ENCODE measurements at regions not wholly inside any gene's neighbourhood (a gene's known extent, or its start where the extent isn't known, plus 50 kb on each side); places are given as distances from the start of the nearest gene placed in this dataset.

DNA sequence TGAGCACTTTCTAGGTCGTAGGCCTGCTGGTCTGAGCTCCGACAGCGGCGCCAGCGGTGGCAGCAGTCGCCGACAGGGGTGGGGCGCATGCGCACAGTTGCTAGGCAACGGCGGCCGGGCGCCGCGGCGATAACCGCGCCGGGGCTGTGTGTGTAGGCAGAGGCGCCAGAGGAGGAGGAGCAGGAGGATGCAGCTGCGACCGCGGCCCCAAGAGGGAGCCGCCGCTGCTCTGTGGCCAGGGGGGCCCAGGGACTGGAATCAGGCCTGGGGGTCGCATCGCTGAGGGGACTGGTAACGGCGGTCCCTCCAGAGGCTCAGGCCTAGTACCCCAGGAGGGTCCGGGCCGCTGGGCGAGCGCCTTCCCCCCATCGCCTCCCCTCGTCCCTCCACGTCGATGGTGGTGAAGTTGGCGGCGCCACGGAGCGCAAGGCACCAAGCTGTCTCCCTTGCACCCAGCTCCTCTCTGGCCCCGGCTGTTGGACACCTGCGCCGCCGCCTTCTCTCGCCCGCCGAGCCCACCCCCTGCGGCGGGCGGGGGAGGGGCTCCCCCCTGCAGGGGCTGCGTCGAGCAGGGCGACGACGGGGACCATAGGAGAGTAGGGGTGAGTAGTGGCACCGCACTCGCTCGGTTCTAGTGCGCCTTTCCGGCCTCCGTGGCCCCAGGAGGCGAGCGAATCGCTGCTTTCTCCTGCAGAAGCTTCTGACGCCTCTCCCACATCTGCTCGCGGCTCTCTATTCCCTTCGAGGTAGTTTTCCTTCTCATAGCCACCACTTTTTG is 58.6 kb upstream of the ZC4H2 start, which contains the start of gene ZC3H12B:
ZC3H12B (plus strand) TSS at position 159 of the 778 bp plus-strand sequence.
- DNase-seq (ENCODE audit: low read depth, low spot score): peak; percentile 3

DNA sequence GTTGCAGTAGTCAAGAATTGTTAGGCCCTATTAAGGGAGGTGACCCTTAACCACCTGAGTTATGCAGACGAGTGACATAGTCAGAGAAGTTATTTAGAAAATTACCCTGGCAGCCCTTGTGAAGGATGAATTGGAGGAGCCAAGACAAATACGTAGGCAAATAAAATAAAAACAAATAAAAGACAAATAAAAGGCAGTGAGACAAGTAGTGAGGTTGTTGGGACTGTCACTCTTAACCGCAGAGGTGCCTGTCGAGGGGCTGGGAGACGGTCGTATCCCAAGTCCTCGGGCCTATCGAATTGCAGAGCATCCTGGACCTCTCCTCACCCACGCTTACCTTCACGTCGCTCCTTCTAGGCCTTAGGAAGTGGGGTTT is 58.0 kb upstream of the ZC4H2 start:
- DNase-seq (ENCODE audit: low read depth, low spot score): no peak

Measured in pulmonary artery endothelial cell (primary cell).